HL-60 (cell line): ENCODE measurements at regions not wholly inside any gene's neighbourhood (a gene's known extent, or its start where the extent isn't known, plus 50 kb on each side); places are given as distances from the start of the nearest gene placed in this dataset.

Experiments used
- DNase-seq, 2 experiments: peaks; one replicate each; pipeline ENCODE4 v3.0.0-alpha.2; 2010 to 2020; ENCODE audit warnings: low read depth in 1 of 2, low spot score in 1 of 2
- H3K27ac ChIP-seq: fragments of 250-450 bp; sonication (Bioruptor Pico); replicated peaks from 2 replicates; pipeline ENCODE4 v1.5.1; 2020; ENCODE audit warnings: mild to moderate bottlenecking, moderate library complexity
- H3K27me3 ChIP-seq: fragments of 250-450 bp; sonication (Bioruptor Pico); 2 replicates; pipeline ENCODE4 v1.5.1; 2021; ENCODE audit warnings: mild to moderate bottlenecking, moderate library complexity; ENCODE audit not compliant: insufficient read depth, poor library complexity, severe bottlenecking
- H3K4me3 ChIP-seq: replicated peaks from 2 replicates; pipeline ENCODE4 v1.5.1; 2011; ENCODE audit warnings: mild to moderate bottlenecking, control low read depth, low read length; ENCODE audit not compliant: insufficient read depth
- CTCF ChIP-seq: IDR thresholded peaks from one replicate; pipeline ENCODE4 v1.5.1; 2011; ENCODE audit warnings: low read length, control low read depth, inconsistent platforms; ENCODE audit not compliant: insufficient read depth
- GABPA ChIP-seq: IDR thresholded peaks from 2 replicates; pipeline ENCODE4 v1.6.1; 2012; ENCODE audit warnings: low read depth
- POLR2AphosphoS5 ChIP-seq: IDR thresholded peaks from 2 replicates; pipeline ENCODE4 v1.6.1; 2012; ENCODE audit warnings: low read depth
- REST ChIP-seq: IDR thresholded peaks from 2 replicates; pipeline ENCODE4 v1.6.1; 2012; ENCODE audit warnings: low read depth; ENCODE audit not compliant: insufficient replicate concordance
- SPI1 ChIP-seq: IDR thresholded peaks from 2 replicates; pipeline ENCODE4 v1.6.1; 2012; ENCODE audit warnings: low read depth, mild to moderate bottlenecking, borderline replicate concordance

GRCh38 chr5:74538206-74538661, 102.3 kb downstream of the ENC1 start:
- H3K27ac ChIP-seq: peak overlapping the region; percentile 42
- no peak for TF ChIP-seq POLR2AphosphoS5
- no peak for TF ChIP-seq CTCF
- no peak for TF ChIP-seq SPI1
- H3K27me3 ChIP-seq: no peaks in the 10 kb centered on the region
- H3K4me3 ChIP-seq: no peak overlapping the region
- DNase-seq: peak; percentile 70 to 84

GRCh38 chr5:74536658-74537057, 103.9 kb downstream of the ENC1 start:
- no peak for TF ChIP-seq REST
- TF ChIP-seq POLR2AphosphoS5: no peak
- no peaks in the 10 kb centered on the region for H3K27me3 ChIP-seq
- H3K27ac ChIP-seq: no peak overlapping the region
- DNase-seq: no peak
- H3K4me3 ChIP-seq: no peak overlapping the region

GRCh38 chr5:74535926-74536325, 104.6 kb downstream of the ENC1 start:
- H3K27ac ChIP-seq: no peak overlapping the region
- DNase-seq: no peak
- no peaks in the 10 kb centered on the region for H3K27me3 ChIP-seq
- H3K4me3 ChIP-seq: no peak overlapping the region
- TF ChIP-seq REST: no peak
- no peak for TF ChIP-seq SPI1
- TF ChIP-seq GABPA: no peak
- no peak for TF ChIP-seq CTCF
- TF ChIP-seq POLR2AphosphoS5: no peak

GRCh38 chr5:74534397-74535129, 106.0 kb downstream of the ENC1 start:
- DNase-seq: no peak
- H3K4me3 ChIP-seq: no peak overlapping the region
- no peaks in the 10 kb centered on the region for H3K27me3 ChIP-seq
- no peak overlapping the region for H3K27ac ChIP-seq
- TF ChIP-seq POLR2AphosphoS5 (no peak), CTCF (no peak), SPI1 (no peak), GABPA (no peak), REST (no peak)
